NCI-H748 (cell line): ENCODE measurements at regions not wholly inside any gene's neighbourhood (a gene's known extent, or its start where the extent isn't known, plus 50 kb on each side); places are given as distances from the start of the nearest gene placed in this dataset.
"Not testable (repeated sequence)": the region's sequence is repeated elsewhere in the genome, so short reads cannot be mapped to it uniquely, and the experiment has no call there.

Experiments used
- DNase-seq: peaks from one replicate; lab custom pipeline; 2025; ENCODE audit not compliant: unreplicated experiment; lab: John Stamatoyannopoulos, UW

DNA sequence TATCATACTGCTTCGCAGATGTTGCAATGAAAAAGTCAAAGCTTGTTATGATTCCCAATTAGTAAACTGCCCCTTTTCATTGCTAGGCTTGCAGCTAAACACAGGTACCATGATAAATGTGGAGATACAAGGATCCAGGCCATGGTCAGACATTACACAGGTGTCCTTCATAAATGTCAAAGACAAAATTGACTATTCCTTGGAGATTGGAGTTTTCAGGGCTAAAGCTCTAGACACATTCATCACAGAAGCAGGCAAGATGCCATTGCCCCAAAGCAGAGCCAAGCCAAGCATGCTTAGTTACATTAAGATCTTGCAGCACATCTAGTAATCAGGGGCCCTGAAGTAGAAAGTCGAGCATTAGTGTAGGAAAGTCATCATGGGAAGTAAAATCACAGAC is 111.3 kb upstream of the INTU start:
- DNase-seq, result no peak

DNA sequence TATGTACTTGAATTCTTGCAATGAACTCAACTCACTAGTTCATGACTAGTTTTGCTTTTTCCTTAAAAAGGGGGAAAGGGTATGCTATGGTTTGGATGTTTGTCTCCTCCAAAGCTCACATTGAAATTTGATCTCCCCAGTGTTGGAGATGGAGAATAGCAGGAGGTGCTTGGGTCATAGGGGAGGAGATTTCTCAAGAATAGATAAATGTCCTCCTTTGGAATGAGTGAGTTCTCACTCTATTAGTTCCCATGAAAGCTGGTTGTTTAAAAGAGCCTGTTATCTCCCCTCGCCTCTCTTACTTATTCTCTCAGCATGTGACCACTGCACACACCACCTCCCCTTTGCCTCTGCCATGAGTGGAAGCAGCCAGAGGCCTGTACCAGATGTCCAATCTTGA is 109.4 kb upstream of the INTU start:
- DNase-seq, result no peak

DNA sequence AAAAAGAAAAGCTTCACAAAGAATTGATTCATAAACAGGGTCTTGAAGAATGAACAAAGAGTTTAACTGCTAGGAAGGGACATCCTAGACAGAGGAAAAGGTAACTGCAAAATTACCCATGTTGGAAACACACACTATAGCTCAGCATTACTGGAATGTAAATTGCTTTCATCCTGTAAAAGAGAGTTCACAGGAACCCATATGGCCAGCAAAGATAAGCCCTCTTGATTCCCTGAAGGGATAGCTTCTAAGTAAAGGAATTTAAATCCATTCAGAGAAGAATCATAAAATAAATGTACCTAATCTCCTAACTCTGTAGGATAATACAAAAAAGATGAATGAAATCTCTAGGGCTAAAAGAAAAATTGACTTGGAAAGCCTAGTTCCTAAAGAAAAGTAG is 107.1 kb upstream of the INTU start:
- no peak for DNase-seq

DNA sequence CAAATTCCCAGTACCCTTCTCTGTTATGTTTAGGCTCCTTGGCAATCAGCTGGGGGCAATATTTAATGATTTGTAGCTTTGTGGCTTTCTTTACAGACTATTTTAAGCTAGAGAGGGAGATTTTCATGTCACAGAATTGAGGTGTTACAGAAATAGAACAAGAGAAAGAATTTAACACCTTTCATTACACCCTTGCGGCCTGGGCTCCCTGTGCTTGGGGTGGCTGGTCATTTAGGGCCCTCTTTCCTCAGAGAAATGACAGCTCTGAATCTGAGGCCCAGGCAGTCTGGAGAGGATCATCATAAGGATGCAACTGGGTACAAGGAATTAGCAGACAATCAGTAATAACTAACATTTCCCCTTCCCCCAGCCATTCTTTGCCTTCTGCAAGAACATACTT is 104.5 kb upstream of the INTU start:
- no peak for DNase-seq

DNA sequence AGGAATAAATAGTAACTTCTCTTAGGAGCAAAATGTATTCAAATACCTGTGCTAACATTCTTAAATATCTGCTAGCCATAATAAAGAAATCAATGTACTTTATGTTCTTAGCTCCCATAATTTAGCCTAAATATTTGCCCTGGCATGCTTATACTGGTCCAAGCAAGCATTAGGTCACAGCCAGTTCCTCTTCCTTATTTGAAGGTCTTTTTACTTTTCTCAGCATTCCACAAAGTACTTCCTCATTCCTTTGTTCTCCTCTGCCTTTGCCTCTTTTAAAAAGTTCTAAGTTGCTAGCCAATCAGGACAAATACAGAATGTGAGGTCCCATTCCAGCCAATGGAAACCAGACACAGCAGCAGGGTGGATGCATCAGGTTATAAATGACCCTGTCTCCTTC is 102.9 kb upstream of the INTU start:
- DNase-seq, result not testable (repeated sequence)

DNA sequence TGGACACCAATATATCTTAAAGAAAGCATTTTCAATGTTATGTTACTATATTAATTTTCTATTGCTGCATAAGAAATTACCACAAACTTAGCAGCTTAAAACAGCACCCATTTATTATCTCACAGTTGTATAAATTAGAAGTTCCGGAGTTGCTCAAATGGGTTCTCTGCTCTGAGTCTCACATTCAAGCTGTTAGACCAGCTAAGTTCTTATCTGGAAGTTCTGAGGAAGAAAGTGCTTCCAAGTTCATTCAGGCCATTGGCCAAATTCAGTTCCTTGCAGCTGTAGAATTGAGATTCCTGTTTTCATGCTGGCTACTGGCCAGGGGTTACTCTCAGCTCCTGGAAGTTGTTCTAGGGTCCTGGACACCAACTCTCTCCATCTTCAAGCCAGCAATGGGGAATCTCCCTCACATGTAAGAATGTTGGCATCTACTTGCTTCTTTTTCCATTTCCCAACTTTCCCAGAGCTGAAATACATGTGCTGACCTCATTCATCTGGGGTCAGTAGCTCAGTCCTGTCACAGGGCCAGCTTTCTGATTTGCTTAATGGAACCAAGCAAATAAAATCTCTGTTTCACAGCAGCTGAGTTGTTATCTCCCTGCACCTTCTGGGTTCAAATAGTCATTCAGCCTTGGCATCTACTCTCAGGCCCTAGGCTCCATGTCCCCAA is 99.6 kb upstream of the INTU start:
- DNase-seq, result no peak

DNA sequence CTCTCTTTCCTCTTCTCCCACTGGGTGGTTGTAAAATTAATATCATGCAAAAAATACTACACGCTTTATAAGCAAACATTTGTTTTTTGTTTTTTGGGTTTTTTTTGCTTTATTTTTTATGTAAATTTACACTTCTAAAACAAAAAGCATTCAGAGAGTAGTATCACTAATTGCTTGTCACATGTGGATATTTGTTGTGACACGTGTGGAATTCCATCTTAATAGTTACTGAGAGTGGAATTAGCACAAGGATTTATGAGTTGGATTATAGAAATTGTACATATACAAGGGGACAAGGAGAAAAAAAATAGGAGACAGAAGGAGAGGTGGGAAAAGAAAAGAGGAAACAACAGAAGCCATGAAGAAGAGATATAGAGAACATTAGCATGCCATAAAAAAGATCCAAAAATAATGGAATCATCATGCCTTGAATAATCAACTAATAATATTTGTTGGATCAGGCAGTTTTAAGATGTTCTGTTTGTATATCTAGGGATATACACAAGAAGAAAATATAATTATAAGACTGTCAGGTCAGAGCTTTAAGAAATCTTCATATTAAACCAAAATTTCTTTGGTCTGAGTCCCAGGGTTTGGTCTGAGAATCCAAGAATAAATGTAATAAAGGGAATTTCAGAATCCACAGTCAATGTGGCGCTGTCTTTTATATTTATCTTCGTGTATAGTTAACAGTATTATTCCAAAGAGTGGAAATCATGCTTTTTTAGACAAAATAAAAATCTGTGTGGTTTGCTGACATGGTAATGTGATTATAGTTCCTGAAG is 98.5 kb upstream of the INTU start:
- DNase-seq, result no peak

DNA sequence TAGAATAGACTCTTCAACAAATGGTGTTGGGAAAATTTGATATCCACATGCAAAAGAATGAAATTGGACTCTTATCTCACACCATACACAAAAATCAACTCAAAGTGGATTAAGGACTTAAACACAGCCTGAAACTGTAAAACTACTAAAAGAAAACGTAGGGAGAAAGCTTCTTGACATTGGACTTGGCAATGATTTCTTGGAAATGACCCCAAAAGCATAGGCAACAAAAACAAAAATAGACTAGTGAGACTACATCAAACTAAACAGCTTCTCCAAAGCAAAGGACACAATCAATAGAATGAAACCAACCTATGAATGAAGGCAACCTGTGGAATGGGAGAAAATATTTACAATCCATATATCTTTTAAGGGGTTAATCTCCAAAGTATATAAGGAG is 94.7 kb upstream of the INTU start:
- DNase-seq, result no peak

DNA sequence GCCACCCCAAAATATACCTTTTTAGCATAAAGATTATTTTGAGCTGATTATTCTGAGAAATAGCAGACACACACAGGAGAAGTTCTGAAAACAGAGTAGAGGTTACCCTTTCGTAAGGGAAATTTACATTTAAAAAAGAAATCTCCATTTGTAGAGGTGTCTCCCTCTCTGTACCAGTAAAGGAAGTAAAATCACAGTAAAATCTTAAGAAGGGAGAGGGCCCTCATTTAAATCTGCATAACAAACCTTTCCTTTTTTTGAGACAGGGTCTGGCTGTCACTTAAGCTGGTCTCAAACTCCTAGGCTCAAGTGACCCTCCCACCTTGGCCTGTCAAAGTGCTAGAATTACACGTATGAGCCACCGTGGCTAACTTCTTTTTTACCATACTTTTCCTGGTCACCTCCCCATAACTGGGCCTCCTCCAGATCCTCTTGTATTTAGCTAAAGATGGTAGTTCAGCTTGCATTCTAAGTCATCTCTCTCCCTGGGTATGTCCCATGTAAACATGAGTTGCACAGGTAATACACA is 92.2 kb upstream of the INTU start:
- DNase-seq, result no peak

DNA sequence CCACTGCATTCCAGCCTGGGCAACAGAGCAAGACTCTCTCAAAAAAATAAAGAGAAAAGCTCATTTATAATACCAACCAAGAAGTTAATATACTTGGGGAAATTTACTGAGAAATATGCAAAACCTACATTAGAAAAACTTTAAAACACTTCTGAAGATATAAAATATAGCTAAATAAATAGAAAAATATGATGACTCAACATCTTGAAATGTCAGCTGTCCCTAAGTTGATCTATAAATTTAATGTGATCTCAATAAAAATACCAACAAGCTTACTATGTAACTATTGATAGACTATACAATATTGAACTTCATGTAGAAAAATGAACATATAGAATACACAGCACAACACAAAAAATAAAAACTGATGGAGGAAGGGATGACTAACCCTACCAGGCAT is 87.5 kb upstream of the INTU start:
- DNase-seq, result no peak

DNA sequence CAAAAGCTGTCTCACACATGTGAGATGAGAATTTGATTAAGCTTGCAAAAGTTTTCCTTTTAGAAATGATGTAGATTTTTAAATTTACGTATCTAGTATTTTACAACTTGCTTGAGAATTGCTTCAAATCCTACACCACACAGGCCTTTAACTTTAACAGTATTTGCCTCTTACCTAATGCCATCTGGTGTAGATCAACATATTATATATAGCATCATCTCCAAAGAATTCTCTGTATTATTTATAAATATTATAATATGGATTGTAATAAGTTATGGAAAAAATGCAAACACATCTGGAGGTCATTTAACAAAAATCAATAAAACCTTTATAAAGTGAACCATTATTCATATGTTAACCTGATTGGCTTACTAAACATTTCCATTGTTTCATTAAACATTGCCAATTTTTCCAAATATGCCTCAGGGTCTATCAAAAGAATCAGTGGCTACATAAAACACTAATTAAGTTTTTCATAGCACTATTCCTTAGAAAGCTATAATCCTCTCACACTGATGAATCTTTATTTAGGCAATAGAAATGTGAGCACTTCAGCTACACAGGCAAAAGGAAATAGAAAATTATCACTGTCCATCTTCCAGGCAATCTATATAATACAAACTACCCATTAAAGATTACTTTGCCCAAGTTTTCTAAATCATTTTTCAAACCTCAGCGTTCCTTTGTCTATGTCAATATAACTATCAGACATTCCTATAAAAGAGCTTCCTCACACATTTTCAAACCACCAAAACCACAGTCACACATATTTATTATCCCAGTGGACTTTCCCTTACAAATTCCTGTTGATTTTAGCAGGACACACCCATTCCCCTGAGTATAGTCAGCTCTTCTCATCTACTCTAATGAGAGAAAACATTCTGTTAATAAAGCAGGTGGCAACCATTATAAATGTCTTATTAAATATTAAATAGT is 83.5 kb upstream of the INTU start:
- DNase-seq, result peak; percentile 0

DNA sequence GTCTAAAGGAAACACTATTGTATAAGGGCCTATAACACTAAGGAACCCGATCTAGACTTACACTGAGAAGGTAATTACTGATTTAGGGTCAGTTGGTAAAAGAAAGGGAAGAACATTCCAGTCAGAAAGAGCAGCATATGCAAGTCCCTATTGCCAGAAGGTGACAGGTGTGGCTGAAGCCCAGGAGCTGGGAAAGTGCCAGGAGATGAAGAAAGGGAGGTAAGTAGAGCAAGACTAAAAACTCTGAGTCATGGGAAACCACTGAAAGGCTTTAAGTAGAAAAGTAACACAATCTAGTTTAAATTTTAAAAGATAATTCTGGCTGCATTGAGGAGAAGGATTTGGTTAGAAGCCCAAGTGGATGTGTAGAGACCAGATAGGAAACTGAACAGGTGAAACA is 77.7 kb upstream of the INTU start:
- no peak for DNase-seq

DNA sequence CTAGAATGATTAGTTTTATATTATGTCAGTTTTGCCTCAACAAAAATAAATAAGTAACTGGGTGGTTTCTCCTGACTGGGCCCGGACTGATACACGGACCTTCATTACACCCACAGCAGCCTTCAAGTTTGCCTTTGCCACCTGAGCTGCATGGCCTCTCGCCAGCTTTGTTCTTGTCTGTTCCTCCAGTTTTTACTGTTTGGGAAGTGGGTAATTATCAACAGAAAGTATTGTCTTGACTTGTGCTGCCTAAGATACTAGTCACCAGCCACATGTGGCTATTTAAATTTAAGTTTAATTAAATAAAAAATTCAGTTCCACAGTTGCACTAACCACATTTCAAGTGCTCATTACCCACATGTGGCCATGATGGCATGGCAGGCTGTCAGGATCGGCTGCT is 74.7 kb upstream of the INTU start:
- no peak for DNase-seq

DNA sequence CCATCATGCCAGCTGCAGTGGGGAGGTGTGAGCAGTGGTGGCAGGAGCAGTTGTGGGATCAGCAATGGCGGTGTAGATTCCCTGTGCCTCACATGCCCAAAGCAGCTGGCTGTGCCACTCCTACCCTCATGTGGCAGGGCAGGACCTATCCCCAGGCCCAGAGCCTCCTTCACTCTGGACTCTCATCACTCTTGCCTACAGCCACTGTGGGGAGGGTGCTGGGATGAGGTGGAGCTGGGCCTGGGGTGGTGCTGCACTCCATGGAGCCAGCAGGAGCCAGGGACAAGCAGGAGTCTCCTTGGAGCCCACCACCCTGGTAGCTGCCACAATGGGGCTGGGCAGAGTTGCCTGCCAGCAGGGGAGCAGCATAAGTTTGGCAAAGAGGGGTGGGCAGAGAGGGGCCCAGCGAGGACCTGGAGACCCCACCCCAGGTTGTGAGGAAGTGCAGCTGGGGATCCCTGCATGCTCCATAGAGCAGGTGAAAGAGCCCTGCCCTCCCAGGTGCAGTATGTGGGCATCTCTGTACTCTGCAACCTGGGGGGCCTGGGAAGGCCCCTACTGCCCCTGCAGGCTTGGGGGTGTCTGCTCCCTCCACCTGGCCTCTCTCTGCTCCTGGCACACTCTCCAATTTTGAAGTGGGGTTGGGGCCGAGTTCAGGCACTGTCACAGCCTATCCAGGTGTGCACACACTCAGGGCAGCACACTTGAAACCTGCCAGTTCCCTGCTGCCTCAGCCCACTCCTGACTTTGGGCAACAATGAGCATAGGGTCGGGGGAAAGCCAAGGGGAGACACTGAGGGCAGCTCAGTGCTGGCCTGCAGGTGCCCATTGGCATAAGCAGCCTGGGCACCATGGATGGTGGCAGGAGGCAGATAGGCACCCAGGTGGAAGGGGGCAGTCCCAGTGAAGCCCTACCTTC is 74.0 kb upstream of the INTU start:
- DNase-seq, result no peak

DNA sequence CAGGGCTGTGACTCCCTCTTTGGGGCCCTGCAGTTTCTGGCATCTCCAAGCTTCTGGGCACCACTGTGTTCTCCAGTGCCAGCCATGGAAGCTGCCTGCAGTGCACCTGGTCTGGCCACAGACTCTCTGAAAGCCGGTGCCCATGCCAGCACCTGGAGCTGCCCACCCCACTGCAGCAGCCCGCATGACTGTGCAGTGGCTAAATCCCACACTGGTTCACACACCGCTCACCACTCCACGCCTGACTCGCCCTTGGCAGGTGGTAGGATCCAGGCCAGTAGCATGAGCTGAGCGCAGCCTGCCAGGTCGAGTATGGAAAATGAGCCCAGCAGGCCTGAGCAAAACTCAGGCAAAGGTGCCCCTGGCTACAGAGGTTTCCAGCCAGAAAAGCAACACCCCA is 72.8 kb upstream of the INTU start:
- no peak for DNase-seq

DNA sequence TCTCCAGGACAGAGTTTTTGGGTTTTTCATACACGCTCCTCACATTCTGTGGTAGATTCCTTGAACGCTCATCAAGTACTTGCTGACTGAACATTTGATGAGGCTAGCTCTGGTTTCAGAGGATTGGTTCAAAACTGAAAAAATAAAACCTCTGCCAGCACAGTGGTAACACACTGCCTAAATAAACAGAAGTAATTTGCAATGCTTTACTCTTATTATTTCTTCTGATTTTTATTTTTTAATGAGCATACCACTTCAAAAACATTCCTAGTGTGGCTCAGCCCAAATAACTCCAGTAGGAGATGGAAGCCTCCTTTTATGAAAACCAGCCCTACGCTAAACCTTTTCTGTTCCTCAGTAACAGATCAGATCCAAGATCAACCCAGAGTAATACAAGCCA is 72.0 kb upstream of the INTU start:
- DNase-seq, result no peak

DNA sequence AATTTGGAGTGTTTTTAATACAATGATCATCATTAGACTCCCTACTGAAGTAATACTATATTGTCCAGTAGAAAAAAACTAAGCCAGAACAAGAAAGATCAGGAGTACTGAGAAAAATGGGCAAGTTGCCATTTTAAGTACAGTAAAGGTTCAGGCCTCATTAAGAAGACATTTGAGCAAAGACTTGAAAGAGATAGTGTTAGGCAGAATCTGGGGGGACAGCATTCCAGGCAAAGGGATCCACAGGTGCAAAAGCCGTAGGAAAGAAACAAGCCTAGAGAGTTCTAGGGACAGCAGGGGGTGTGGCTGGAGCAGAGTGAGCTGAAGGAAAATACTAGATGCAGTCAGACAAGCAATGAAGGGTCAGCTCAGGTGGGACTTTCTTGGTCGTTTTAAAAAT is 58.1 kb upstream of the INTU start:
- DNase-seq, result no peak

DNA sequence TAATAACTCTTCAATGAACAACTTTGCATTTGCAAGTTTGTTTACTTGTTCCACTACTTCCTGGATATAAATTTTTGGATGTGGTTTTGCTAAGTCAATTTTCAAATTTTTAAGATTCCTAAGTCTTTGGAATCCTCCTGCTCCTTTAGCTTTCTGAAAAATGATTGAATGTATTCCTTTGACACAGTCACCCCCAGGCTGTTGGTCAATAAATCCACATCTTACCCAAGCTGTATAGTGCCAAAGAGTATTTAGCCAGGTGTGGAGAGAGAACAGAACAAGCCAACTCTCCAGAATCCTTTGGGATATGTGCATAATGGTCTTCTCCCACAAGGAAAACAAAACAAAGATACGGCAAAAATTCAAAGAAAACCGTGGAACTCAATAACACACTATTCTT is 56.9 kb upstream of the INTU start:
- no peak for DNase-seq

DNA sequence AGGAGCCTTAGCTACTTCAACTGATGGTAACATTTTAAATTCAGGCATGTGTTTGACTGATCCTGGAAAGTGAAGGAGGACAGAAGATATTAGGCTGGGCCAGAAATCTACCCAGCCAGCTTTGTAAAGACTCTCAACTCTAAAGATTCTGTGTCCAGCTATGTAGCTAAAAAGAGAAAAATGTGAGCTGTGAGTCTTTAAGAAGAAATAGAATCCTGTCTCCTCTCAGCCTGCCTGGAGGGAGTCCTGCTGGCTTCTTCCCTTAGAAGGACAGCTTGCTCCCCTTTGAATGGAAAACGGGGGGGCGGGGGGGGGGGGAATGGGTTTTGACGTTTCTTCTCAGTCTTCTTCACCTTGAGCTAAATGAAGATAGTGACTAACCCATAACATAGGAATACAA is 54.3 kb upstream of the INTU start:
- no peak for DNase-seq

DNA sequence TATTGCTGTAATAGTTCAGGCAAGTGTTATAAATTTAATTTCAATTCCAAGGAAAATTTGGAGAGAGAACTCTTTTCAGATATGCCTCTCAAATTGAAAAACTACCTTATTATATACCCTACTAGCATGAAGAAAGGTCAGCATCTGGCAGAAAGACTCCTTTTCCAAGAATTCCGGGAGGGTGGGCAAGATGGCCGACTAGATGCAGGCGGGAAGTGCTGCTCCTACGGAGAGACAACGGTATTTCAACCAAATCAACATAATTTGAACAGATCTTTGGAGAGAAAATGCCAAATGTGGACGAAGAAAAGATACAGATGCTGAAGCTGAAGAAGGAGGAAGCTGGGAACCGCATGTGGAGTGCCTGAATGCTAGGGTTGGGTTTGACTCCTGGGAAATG is 53.8 kb upstream of the INTU start:
- no peak for DNase-seq

DNA sequence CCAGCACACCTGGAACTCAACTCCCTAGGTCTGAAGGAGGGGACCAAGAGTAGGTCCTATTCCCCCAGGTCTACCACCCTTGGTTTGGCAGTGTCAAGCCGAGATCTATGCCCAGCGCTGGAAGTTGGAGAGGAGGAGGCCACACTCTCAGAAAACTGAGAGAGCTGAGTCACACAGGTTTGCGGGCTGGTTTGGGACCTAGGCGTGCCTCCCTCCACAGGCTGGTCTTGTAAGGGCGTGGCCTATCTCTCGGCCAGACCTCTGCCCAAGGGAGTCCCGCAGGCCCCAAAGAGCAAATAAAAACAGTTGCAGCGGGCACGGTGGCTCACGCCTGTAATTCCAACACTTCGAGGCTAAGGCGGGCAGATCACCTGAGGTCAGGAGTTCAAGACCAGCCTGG is 52.9 kb upstream of the INTU start:
- DNase-seq, result no peak
